ENCODE measurements at regions not wholly inside any gene's neighbourhood (a gene's known extent, or its start where the extent isn't known, plus 50 kb on each side); places are given as distances from the start of the nearest gene placed in this dataset.

- DNase-seq = no peak
Observed at GRCh38 chr5:155068616-155069100, 55.1 kb downstream of the KIF4B start.

DNA sequence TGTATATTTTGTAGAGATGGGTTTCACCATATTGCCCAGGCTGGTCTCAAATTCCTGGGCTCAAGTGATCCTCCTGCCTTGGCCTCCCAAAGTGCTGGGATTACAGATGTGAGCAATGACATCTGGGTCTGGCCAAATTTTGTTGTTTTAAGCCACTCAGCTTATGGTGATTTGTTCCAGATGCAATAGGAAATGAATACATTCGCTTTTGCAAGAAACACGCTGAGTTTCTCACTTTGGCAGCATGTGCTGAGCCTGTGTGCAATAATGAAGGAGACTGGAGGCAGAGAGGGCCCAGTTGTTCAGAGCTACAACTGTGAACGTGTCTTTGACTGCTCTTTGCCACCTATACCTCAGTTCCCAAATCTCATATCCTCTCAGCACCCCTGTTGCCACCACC, 56.4 kb downstream of the KIF4B start:
- no peak for DNase-seq

DNA sequence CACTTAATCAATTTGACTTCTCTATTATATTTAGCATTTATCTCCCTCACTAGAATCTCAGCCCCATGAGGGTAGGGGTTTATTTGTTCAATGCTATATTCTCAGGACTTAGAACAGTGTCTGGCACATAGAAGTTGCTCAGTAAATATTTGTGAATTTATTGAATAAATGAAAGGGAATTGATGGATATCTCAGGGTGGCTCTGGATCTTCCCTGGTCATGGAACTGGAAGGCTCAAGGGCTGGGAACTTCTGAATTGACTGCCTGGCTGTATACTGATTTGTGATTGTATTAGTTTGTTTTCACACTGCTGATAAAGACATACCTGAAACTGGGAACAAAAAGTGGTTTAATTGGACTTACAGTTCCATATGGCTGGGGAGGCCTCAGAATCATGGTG, 57.2 kb downstream of the KIF4B start:
- no peak for DNase-seq

- no peak for DNase-seq
Observed at GRCh38 chr5:155076379-155076778, 62.8 kb downstream of the KIF4B start.

- no peak for DNase-seq
Observed at GRCh38 chr5:155079698-155080097, 66.1 kb downstream of the KIF4B start.

- no peak for DNase-seq
Observed at GRCh38 chr5:155080721-155081120, 67.2 kb downstream of the KIF4B start.

GRCh38 chr5:155081618-155082017, 68.1 kb downstream of the KIF4B start:
- DNase-seq = no peak

DNA sequence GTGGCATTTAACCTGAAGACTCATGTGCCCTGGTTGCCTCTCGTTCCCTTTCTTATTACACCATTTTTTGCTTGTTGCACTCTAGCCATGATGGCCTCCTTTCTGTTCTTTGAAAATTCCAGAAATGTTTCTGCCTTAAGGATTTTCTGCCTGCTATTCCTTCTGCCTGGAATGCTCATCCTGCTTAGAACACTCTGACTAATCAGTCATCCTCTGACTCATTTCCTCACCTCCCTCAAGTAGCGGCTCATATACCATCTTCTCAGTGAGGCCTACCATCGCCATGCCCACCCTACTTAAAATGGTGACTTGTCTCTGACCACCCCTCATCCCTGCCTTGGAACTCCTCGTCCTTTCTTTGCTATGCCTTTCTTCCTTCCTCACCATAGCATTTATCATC, 68.8 kb downstream of the KIF4B start:
- no peak for DNase-seq

- no peak for DNase-seq
Observed at GRCh38 chr5:155085282-155085989, 71.9 kb downstream of the KIF4B start.

DNA sequence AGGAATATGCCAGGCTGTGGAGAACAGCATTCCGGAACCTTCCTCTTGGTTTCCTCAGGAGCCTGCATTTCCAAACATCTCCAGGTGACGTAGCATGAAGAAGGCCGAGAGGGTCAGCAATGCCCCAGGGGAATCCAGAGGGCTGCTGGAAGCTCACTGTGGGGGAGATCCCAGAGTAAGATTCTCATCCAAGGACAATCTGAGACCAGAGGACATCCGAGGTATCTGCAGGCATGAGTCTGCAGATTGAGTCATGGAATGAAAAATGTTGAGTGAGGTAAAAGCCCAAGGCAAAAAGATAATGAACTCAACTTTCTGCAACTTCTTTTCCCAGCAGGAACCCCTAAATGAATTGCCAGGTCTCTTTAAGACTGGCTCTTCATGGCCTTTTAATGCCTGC, 73.5 kb downstream of the KIF4B start:
- no peak for DNase-seq

GRCh38 chr5:155088811-155089210, 75.3 kb downstream of the KIF4B start:
- no peak for DNase-seq

GRCh38 chr5:155089643-155090042, 76.1 kb downstream of the KIF4B start:
- no peak for DNase-seq

- no peak for DNase-seq
Observed at GRCh38 chr5:155091063-155091648, 77.6 kb downstream of the KIF4B start.

DNA sequence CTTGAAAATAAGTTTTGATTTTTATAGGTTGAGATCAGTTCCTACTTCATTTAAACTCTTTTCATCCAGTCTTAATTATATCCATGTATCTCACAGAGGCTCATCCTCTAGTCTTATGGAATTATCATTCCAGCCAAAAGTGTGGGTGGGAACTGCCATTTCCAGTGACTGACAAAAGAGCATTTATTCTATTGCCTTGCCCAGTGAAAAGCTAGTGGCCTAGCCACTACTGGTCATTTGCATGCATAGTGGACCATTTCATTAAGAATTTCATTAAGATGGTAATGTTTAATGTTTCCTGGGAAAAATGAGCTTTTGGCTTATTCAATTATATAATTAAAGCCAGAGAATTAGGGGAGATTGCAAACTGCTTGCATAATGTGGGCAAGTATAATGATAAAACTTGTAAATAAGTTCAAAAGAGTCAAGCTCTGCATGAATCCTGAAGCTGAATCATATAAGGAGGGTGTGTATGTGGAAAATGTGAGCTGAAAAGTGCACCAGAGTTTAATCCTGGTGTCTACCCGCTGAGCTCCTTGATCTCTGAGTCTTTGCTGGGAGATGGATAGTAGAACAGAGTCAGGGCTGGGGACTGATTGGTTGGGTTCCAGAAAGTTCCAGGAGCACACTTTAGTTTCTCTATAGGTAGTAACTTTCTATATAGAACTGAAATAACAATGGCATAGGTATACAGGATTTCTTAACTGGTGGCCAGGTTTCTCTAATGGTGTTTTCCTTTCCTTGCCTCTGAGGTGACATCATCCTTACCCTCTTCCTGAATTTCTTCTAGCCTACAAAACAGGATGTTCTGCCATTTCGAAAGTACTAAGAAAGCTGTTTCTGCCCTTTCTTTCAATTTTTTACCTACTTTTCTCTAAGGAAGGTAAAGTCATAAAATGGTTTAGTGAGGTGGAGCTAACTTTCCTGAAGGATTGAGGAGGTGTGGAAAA, 78.5 kb downstream of the KIF4B start:
- no peak for DNase-seq

DNA sequence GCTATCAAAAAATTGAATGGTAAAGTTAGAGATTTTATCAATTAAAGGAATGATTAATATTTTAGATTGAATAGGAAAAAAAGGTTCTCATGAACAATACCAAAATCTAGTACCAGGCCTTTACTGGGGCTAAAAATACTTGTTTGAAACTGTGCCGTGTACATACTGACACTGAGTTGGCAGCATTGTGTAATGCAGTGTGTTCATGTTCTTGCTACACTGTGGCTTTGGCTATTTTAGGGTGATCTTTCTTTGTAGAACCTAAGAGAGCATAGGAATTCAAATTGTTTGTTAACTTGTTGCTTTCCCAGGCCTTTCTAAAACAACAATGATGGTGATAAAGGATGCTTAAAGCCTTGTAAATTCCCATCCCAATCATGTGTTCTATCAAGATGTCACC, 80.9 kb downstream of the KIF4B start:
- no peak for DNase-seq

GRCh38 chr5:155097995-155098394, 84.4 kb downstream of the KIF4B start:
- DNase-seq = no peak

DNA sequence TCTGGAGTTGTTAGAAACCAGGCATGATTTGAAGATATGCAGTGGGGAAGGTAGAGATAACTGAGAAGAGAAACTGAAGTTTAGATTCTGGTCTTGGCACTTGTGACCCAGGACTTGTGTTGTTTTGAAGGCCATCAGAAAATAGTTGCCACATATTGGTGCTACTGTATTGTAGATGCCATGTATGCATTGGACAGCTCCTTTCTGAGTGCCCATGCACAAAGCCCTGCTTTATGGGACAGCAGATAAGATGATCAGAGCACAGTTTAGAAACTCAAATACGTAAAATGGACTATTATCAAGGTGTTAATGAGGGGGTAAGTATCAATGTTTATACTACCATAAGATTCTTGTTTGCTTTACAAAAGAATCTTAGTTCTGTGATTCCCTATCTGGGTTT, 84.9 kb downstream of the KIF4B start:
- DNase-seq = no peak

GRCh38 chr5:155101697-155102096, 88.1 kb downstream of the KIF4B start:
- DNase-seq = no peak

GRCh38 chr5:155103146-155103545, 89.6 kb downstream of the KIF4B start:
- DNase-seq = no peak

DNA sequence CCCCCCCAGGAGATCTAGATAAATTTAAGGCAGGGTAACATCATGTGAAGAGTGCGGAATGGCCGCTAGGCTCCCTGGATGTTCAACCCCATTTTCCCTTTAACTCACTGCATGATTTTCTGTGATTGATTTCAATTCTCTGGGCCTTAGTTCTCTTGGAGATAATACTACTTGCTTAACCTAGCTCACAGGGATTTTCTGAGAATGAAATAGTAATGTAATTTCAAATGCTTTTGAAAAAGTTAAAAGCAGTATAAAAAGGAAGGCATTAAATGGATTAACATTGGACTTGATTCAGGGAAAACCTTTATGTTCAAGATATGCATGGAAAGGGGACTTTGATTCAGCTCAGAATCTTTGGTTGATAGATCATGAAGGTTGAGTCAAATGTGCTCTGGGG, 90.9 kb downstream of the KIF4B start:
- DNase-seq = no peak

DNA sequence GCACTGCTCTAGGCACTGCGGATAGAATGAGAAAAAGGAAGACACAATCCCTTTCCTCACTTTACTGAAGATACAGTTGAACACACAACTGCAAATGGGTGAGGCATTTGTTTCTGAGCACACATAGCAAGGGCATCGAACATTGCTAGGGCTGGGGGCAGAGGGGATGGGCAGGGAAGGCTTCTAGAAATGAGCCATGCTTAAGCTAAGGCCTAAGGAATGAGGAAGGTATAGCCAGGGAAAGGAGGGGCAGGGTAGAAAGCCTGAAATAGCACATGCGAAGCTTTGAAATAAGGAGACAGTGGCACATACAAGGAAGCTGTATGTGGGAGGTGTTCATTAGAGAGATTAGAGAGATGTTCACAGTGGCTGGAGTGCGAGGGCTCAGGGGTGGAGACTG, 92.7 kb downstream of the KIF4B start:
- DNase-seq = no peak

DNA sequence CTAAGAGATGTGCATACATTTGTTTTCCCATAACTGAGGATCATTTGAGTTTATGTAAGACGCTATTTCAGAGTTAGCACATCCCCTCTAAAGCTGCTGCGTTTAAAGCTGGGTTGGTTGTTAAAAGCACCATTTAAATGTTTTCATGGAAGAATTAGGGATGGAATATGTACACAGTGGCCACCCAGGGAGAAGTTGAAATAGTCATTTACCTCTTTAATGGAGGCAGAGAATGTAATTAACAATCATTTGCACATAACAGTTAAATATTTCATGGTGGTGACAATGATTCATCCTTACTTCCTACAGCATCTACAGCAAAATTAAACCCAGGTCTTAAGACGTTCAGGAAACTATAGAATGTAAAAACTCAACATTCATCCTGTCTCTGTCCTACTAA, 100.3 kb downstream of the KIF4B start:
- DNase-seq = no peak

GRCh38 chr5:155114655-155115054, 101.1 kb downstream of the KIF4B start:
- DNase-seq = no peak

Data from effector CD4-positive, alpha-beta T cell (primary cell).